HL-60 (cell line): ENCODE measurements at regions not wholly inside any gene's neighbourhood (a gene's known extent, or its start where the extent isn't known, plus 50 kb on each side); places are given as distances from the start of the nearest gene placed in this dataset.

Experiments used
- DNase-seq, 2 experiments: peaks; one replicate each; pipeline ENCODE4 v3.0.0-alpha.2; 2010 to 2020; ENCODE audit warnings: low read depth in 1 of 2, low spot score in 1 of 2
- H3K27ac ChIP-seq: fragments of 250-450 bp; sonication (Bioruptor Pico); replicated peaks from 2 replicates; pipeline ENCODE4 v1.5.1; 2020; ENCODE audit warnings: mild to moderate bottlenecking, moderate library complexity
- H3K27me3 ChIP-seq: fragments of 250-450 bp; sonication (Bioruptor Pico); 2 replicates; pipeline ENCODE4 v1.5.1; 2021; ENCODE audit warnings: mild to moderate bottlenecking, moderate library complexity; ENCODE audit not compliant: insufficient read depth, poor library complexity, severe bottlenecking
- H3K4me3 ChIP-seq: replicated peaks from 2 replicates; pipeline ENCODE4 v1.5.1; 2011; ENCODE audit warnings: mild to moderate bottlenecking, control low read depth, low read length; ENCODE audit not compliant: insufficient read depth
- CTCF ChIP-seq: IDR thresholded peaks from one replicate; pipeline ENCODE4 v1.5.1; 2011; ENCODE audit warnings: low read length, control low read depth, inconsistent platforms; ENCODE audit not compliant: insufficient read depth
- GABPA ChIP-seq: IDR thresholded peaks from 2 replicates; pipeline ENCODE4 v1.6.1; 2012; ENCODE audit warnings: low read depth
- POLR2AphosphoS5 ChIP-seq: IDR thresholded peaks from 2 replicates; pipeline ENCODE4 v1.6.1; 2012; ENCODE audit warnings: low read depth
- REST ChIP-seq: IDR thresholded peaks from 2 replicates; pipeline ENCODE4 v1.6.1; 2012; ENCODE audit warnings: low read depth; ENCODE audit not compliant: insufficient replicate concordance
- SPI1 ChIP-seq: IDR thresholded peaks from 2 replicates; pipeline ENCODE4 v1.6.1; 2012; ENCODE audit warnings: low read depth, mild to moderate bottlenecking, borderline replicate concordance

- TF ChIP-seq CTCF: no peak
- TF ChIP-seq POLR2AphosphoS5: no peak
- TF ChIP-seq GABPA: no peak
- TF ChIP-seq REST: no peak
- TF ChIP-seq SPI1: no peak
- Histone ChIP-seq H3K27me3 (no peaks in the 10 kb centered on the region), H3K4me3 (no peak overlapping the region), H3K27ac (no peak overlapping the region)
- no peak for DNase-seq
These were observed 312.1 kb upstream of the GATB start for GRCh38 chr4:152072906-152073305.

GRCh38 chr4:152072001-152072485 lies 311.2 kb upstream of the GATB start:
- no peak overlapping the region for H3K4me3 ChIP-seq
- TF ChIP-seq SPI1: no peak
- TF ChIP-seq CTCF: no peak
- TF ChIP-seq GABPA: no peak
- no peak for TF ChIP-seq REST
- TF ChIP-seq POLR2AphosphoS5: no peak
- DNase-seq: no peak
- no peaks in the 10 kb centered on the region for H3K27me3 ChIP-seq
- no peak overlapping the region for H3K27ac ChIP-seq

GRCh38 chr4:152070854-152071253 lies 310.0 kb upstream of the GATB start:
- DNase-seq: no peak
- H3K4me3 ChIP-seq: no peak overlapping the region
- TF ChIP-seq CTCF (no peak), POLR2AphosphoS5 (no peak), GABPA (no peak), REST (no peak)
- H3K27me3 ChIP-seq: no peaks in the 10 kb centered on the region
- no peak overlapping the region for H3K27ac ChIP-seq
